CD4-positive, CD25-positive, alpha-beta regulatory T cell (primary cell): ENCODE measurements at regions not wholly inside any gene's neighbourhood (a gene's known extent, or its start where the extent isn't known, plus 50 kb on each side); places are given as distances from the start of the nearest gene placed in this dataset.

Experiments used
- ATAC-seq, 2 donors: fragments of 150-1000 bp; cut with Tn5 transposase; one replicate each; pipeline ENCODE4 v1.10.0; 2021; ENCODE audit warnings: low read depth in 2 of 2, moderate number of reproducible peaks in 2 of 2, moderate library complexity in 1 of 2
- DNase-seq, 3 donors: peaks; one replicate each; pipeline versions ENCODE4 v3.0.0 to v3.0.0-alpha.2; 2012 to 2022; ENCODE audit warnings: mixed read lengths in 1 of 3
- H3K27ac ChIP-seq: one replicate; pipeline ENCODE4 v1.7.0; 2013; ENCODE audit warnings: mild to moderate bottlenecking, low read length; ENCODE audit not compliant: insufficient read depth, poor library complexity, severe bottlenecking
- H3K27me3 ChIP-seq: one replicate; pipeline ENCODE4 v1.7.0; 2013; ENCODE audit warnings: low read length; ENCODE audit not compliant: control insufficient read depth, insufficient read depth
- H3K36me3 ChIP-seq: one replicate; pipeline ENCODE4 v1.7.0; 2013; ENCODE audit warnings: mild to moderate bottlenecking, low read length, moderate library complexity; ENCODE audit not compliant: control insufficient read depth, insufficient read depth
- H3K4me1 ChIP-seq: 2 replicates; pipeline ENCODE4 v1.7.0; 2013; ENCODE audit warnings: mild to moderate bottlenecking, low read length; ENCODE audit not compliant: insufficient read depth, control insufficient read depth, poor library complexity, severe bottlenecking
- H3K4me3 ChIP-seq: one replicate; pipeline ENCODE4 v1.7.0; 2013; ENCODE audit warnings: low read depth, mild to moderate bottlenecking, low read length, moderate library complexity
- H3K9me3 ChIP-seq, 2 experiments: 1 replicate in 1 of 2; 2 replicates in 1 of 2; pipeline ENCODE4 v1.7.0; 2013; ENCODE audit warnings: low read length in 2 of 2, mild to moderate bottlenecking in 1 of 2, moderate library complexity in 1 of 2; ENCODE audit not compliant: control insufficient read depth in 2 of 2
- H3K27ac Mint-ChIP-seq, 3 donors: one replicate each; pipeline ENCODE4 v1.8.0; 2020 to 2022; ENCODE audit warnings: mild to moderate bottlenecking in 3 of 3, mixed read lengths in 3 of 3, moderate library complexity in 2 of 3
- H3K27me3 Mint-ChIP-seq: one replicate; pipeline ENCODE4 v1.8.0; 2022; ENCODE audit warnings: mild to moderate bottlenecking, mixed read lengths
- H3K36me3 Mint-ChIP-seq: one replicate; pipeline ENCODE4 v1.8.0; 2020; ENCODE audit warnings: mixed read lengths
- H3K4me1 Mint-ChIP-seq, 4 donors: one replicate each; pipeline ENCODE4 v1.8.0; 2020 to 2022; ENCODE audit warnings: mixed read lengths in 4 of 4, mild to moderate bottlenecking in 1 of 4
- H3K4me3 Mint-ChIP-seq, 4 donors: one replicate each; pipeline ENCODE4 v1.8.0; 2020 to 2022; ENCODE audit warnings: mild to moderate bottlenecking in 4 of 4, mixed read lengths in 4 of 4, moderate library complexity in 3 of 4
- H3K9me3 Mint-ChIP-seq, 7 donors: one replicate each; pipeline ENCODE4 v1.8.0; 2020 to 2022; ENCODE audit warnings: mixed read lengths in 7 of 7, mild to moderate bottlenecking in 3 of 7, moderate library complexity in 2 of 7

DNA sequence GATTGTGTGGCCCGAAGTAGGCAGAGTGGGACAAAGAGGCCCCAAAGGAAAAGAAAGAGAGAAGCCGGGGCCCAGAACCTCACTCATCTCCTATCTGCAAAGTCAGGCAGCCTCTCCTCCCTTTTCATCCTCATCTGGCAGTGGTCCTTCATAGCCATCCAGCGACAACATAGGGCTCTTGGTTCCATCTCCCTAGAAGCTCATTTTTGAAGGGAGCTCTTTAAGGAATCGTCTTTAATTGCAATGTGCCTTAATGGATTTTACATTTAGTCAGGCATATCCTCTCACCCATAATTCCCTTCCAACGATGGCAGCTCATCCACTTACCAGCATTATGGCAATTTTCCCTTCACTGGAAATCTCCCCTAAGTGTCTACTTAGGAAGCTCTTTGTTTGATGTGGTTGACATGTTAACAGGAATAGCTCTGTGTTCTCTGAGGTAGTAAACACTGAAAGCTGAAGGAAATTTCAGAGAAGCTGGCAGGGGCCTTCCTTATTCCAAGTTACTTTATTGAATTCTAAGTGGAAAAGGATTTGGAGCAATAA lies 780.6 kb downstream of the TSN start:
- Histone ChIP-seq H3K4me1 (no peaks in the 10 kb centered on the region), H3K4me3 (no peak overlapping the region), H3K27ac (no peak overlapping the region), H3K27me3 (no peaks in the 10 kb centered on the region), H3K9me3 (no peaks in the 10 kb centered on the region), H3K36me3 (no peaks in the 10 kb centered on the region)
- no peak for DNase-seq
- Mint-ChIP-seq H3K27me3 (no peaks in the 10 kb centered on the region), H3K4me3 (no peak overlapping the region), H3K9me3 (peaks cover 0 to 11% (median 4%) of the 10 kb centered on the region in 7 donors), H3K4me1 (no peaks in the 10 kb centered on the region), H3K36me3 (no peaks in the 10 kb centered on the region), H3K27ac (no peak overlapping the region)
- no peak for ATAC-seq

DNA sequence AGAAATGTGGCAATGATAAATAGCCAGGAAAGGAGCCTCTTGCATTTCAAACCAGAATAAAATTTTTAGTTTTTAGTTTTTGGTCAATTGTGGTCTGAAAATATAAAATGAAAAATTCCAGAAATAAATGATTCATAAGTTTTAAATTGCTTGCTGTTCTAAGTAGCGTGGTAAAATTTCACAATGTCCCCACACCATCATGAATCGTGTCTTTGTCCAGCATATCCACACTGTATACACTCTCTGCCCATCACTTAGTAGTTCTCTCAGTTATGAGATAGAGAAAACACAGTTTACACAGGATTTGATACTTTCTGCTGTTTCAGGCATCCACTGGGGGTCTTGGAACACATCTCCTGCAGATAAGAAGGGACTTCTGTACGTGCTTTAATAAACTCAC lies 783.9 kb downstream of the TSN start:
- Histone ChIP-seq H3K27ac (no peak overlapping the region), H3K4me1 (no peaks in the 10 kb centered on the region), H3K4me3 (no peak overlapping the region), H3K9me3 (peaks cover 0 to 1% of the 10 kb centered on the region in 2 experiments), H3K36me3 (no peaks in the 10 kb centered on the region), H3K27me3 (no peaks in the 10 kb centered on the region)
- ATAC-seq, result no peak
- Mint-ChIP-seq H3K27ac (no peak overlapping the region), H3K4me1 (no peaks in the 10 kb centered on the region), H3K4me3 (no peak overlapping the region), H3K27me3 (no peaks in the 10 kb centered on the region), H3K9me3 (peaks cover 0 to 12% (median 6%) of the 10 kb centered on the region in 7 donors), H3K36me3 (no peaks in the 10 kb centered on the region)
- no peak for DNase-seq

DNA sequence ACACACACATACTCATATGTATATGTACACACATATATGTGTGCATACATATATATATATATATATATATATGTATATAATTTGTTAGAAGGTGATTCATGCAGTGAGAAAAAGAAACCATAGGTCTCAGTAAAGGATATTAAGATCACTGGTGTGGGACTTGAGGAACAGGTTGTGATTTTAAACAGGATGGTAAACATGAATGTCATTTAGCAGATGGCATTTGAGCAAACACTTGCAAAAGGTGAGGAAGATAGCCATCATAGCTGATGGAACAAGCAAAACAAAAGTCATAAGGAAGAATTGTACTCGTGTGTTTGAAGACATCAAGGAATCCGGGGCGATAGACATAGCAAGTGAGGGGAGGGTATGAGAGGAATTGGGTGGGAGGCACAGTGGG lies 784.5 kb downstream of the TSN start:
- Mint-ChIP-seq H3K9me3 (peaks cover 0 to 12% (median 6%) of the 10 kb centered on the region in 7 donors), H3K4me3 (no peak overlapping the region), H3K27ac (no peak overlapping the region), H3K4me1 (no peaks in the 10 kb centered on the region), H3K36me3 (no peaks in the 10 kb centered on the region), H3K27me3 (no peaks in the 10 kb centered on the region)
- H3K4me3 ChIP-seq, result no peak overlapping the region
- peaks cover 0 to 1% of the 10 kb centered on the region in 2 experiments for H3K9me3 ChIP-seq
- no peak for ATAC-seq
- no peaks in the 10 kb centered on the region for H3K4me1 ChIP-seq
- no peak for DNase-seq
- H3K27me3 ChIP-seq, result no peaks in the 10 kb centered on the region
- H3K36me3 ChIP-seq, result no peaks in the 10 kb centered on the region
- H3K27ac ChIP-seq, result no peak overlapping the region

DNA sequence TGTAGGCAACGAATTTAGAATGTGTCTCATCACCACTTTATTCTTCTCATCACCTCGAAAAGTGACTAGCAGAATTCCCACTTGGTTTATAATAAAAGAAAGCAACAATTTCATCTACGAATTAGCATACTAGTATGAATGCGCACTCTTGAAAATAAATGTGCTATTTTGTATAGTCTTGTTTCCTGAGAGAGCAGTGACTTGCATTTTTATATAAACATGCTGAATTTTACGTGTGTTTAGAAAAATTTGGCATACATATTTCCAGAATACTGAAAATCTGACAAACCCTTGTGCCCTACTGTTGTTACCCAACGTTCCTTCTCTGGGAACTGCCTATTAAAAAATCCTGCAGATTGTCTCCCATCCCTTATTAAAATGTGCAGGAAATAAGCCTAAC lies 786.8 kb downstream of the TSN start:
- H3K36me3 Mint-ChIP-seq, result no peaks in the 10 kb centered on the region
- H3K9me3 Mint-ChIP-seq, result peaks cover 0 to 8% (median 6%) of the 10 kb centered on the region in 7 donors
- Histone ChIP-seq H3K9me3 (peaks cover 0 to 1% of the 10 kb centered on the region in 2 experiments), H3K4me3 (no peak overlapping the region), H3K27ac (no peak overlapping the region), H3K36me3 (no peaks in the 10 kb centered on the region), H3K4me1 (no peaks in the 10 kb centered on the region), H3K27me3 (no peaks in the 10 kb centered on the region)
- H3K4me1 Mint-ChIP-seq, result no peaks in the 10 kb centered on the region
- no peaks in the 10 kb centered on the region for H3K27me3 Mint-ChIP-seq
- DNase-seq (no peak), ATAC-seq (no peak)
- no peak overlapping the region for H3K4me3 Mint-ChIP-seq
- H3K27ac Mint-ChIP-seq, result no peak overlapping the region

DNA sequence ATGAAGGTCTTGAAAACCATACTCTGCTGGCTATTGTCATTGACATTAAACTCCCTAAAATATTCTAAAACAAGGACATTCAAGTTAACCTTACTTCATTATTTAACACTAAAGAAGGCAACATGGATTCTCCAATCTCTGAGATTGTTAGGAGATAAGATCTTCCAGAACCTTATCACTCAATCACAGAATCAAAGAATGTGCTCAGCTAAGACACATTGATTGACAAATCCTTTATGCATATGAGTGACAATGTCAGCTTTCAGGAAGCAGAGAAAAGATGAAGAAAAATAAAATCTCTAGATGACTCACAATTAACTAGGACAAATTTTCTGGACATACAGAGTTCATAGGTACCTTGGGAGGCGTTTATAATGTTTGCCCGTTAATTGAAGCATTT lies 787.2 kb downstream of the TSN start:
- Histone ChIP-seq H3K9me3 (peaks cover 0 to 1% of the 10 kb centered on the region in 2 experiments), H3K36me3 (no peaks in the 10 kb centered on the region), H3K27me3 (no peaks in the 10 kb centered on the region), H3K4me1 (no peaks in the 10 kb centered on the region), H3K27ac (no peak overlapping the region), H3K4me3 (no peak overlapping the region)
- Mint-ChIP-seq H3K27ac (no peak overlapping the region), H3K27me3 (no peaks in the 10 kb centered on the region), H3K9me3 (peaks cover 0 to 8% (median 6%) of the 10 kb centered on the region in 7 donors), H3K36me3 (no peaks in the 10 kb centered on the region), H3K4me3 (no peak overlapping the region), H3K4me1 (no peaks in the 10 kb centered on the region)
- DNase-seq, result no peak
- no peak for ATAC-seq

DNA sequence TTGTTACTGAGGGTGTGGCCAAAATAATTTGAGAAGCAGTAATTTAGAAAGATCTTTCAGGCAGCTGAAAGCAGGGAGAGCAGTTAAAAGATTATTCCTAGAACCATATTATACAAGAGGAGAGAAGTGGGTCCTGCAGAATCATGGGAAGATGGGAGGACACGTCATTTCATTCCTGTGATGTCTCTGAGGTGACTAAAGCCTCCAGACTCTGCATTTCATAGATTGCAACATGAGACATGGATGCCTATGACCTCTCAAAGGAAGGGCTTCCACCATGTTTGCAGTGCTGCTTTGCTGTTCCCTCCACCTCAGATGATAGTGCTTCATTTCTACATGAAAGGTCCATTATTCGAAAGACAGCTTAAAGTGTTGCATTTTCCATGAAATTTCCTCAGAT lies 788.4 kb downstream of the TSN start:
- no peaks in the 10 kb centered on the region for H3K4me1 ChIP-seq
- no peaks in the 10 kb centered on the region for H3K27me3 ChIP-seq
- no peaks in the 10 kb centered on the region for H3K4me1 Mint-ChIP-seq
- peaks cover 0 to 11% (median 7%) of the 10 kb centered on the region in 7 donors for H3K9me3 Mint-ChIP-seq
- H3K27ac Mint-ChIP-seq, result no peak overlapping the region
- no peaks in the 10 kb centered on the region for H3K36me3 ChIP-seq
- H3K4me3 Mint-ChIP-seq, result no peak overlapping the region
- no peaks in the 10 kb centered on the region for H3K27me3 Mint-ChIP-seq
- H3K4me3 ChIP-seq, result no peak overlapping the region
- DNase-seq (no peak), ATAC-seq (no peak)
- peaks cover 0 to 1% of the 10 kb centered on the region in 2 experiments for H3K9me3 ChIP-seq
- H3K27ac ChIP-seq, result no peak overlapping the region
- H3K36me3 Mint-ChIP-seq, result no peaks in the 10 kb centered on the region

DNA sequence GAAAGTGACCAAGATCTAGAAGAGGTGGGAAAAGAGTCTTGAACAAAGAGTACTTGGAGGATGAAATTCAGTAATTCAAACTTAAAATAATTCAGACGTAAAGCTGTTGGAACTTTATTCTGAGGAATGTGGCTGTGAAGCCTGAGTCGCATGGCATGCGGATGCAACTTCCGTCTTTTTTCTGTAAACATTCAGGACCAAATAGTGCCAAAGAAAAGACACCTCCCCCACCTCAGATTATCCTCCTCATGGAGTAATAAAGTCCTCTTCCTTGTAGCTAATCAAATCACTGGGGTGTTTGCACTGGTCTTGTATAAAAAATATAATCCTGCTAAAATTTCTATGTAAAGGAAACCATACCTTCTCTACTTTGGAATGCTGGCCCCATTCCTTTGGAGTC lies 790.4 kb downstream of the TSN start:
- DNase-seq, result no peak
- H3K36me3 Mint-ChIP-seq, result no peaks in the 10 kb centered on the region
- no peak overlapping the region for H3K27ac Mint-ChIP-seq

DNA sequence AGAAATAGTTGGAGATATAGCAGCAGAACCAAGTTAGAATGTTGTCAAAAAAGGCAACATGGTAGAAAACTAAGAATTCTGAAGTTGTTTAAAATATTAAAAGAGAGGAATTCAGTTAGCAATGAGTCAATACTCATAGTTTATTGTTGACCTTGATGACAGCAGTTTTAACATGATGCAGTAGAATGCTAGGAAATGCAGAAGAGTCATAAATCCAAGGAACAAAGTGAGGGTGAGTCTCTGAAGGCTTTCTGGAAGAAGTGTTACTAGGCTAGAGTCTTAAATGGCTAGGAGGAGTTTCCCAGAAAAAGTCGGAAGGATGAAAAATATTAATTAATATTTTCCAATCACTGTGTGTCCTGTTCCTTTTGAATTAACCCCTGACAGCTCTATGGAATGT lies 807.3 kb downstream of the TSN start:
- peaks cover 0 to 4% (median 0%) of the 10 kb centered on the region in 7 donors for H3K9me3 Mint-ChIP-seq
- no peak overlapping the region for H3K4me3 ChIP-seq
- H3K27ac Mint-ChIP-seq, result no peak overlapping the region
- no peak for ATAC-seq
- no peaks in the 10 kb centered on the region for H3K36me3 ChIP-seq
- H3K4me3 Mint-ChIP-seq, result no peak overlapping the region
- H3K27ac ChIP-seq, result no peak overlapping the region
- no peaks in the 10 kb centered on the region for H3K4me1 ChIP-seq
- no peak for DNase-seq
- no peaks in the 10 kb centered on the region for H3K27me3 ChIP-seq
- no peaks in the 10 kb centered on the region for H3K4me1 Mint-ChIP-seq
- H3K9me3 ChIP-seq, result no peaks in the 10 kb centered on the region
- H3K27me3 Mint-ChIP-seq, result no peaks in the 10 kb centered on the region
- H3K36me3 Mint-ChIP-seq, result no peaks in the 10 kb centered on the region

More for the DNA sequence above, 790.4 kb downstream of the TSN start:
- Mint-ChIP-seq H3K4me3 (no peak overlapping the region), H3K27me3 (no peaks in the 10 kb centered on the region), H3K9me3 (peaks cover 3 to 19% (median 4%) of the 10 kb centered on the region in 7 donors), H3K4me1 (no peaks in the 10 kb centered on the region)
- H3K36me3 ChIP-seq, result no peaks in the 10 kb centered on the region
- peaks cover 0 to 1% of the 10 kb centered on the region in 2 experiments for H3K9me3 ChIP-seq
- no peaks in the 10 kb centered on the region for H3K27me3 ChIP-seq
- no peak for ATAC-seq
- no peak overlapping the region for H3K27ac ChIP-seq
- H3K4me3 ChIP-seq, result no peak overlapping the region
- no peaks in the 10 kb centered on the region for H3K4me1 ChIP-seq
